Inflammatory macrophage treated with lipopolysaccharide for 4 hours (primary cell): ENCODE measurements at regions not wholly inside any gene's neighbourhood (a gene's known extent, or its start where the extent isn't known, plus 50 kb on each side); places are given as distances from the start of the nearest gene placed in this dataset.

Experiments
- DNase-seq: peaks from one replicate; pipeline ENCODE4 v3.0.0-alpha.2; 2020

GRCh38 chr6:21970569-21971300 is 326.1 kb downstream of the PRL start:
- peak; percentile 16 for DNase-seq

- DNase-seq, result no peak
Measured at GRCh38 chr6:21971541-21971940, 325.3 kb downstream of the PRL start.

GRCh38 chr6:21972516-21972915 is 324.3 kb downstream of the PRL start:
- DNase-seq, result no peak

- no peak for DNase-seq
Measured at GRCh38 chr6:21977346-21977745, 319.5 kb downstream of the PRL start.

GRCh38 chr6:21981235-21981833 is 315.5 kb downstream of the PRL start:
- no peak for DNase-seq

- no peak for DNase-seq
Measured at GRCh38 chr6:21984135-21984534, 312.7 kb downstream of the PRL start.

- no peak for DNase-seq
Measured at GRCh38 chr6:21984561-21984960, 312.3 kb downstream of the PRL start.

- no peak for DNase-seq
Measured at GRCh38 chr6:21985904-21986303, 310.9 kb downstream of the PRL start.

GRCh38 chr6:21986703-21987102 is 310.1 kb downstream of the PRL start:
- no peak for DNase-seq

GRCh38 chr6:21987501-21987957 is 309.3 kb downstream of the PRL start:
- DNase-seq, result peak; percentile 84

GRCh38 chr6:21990577-21990976 is 306.3 kb downstream of the PRL start:
- no peak for DNase-seq

- DNase-seq, result no peak
Measured at GRCh38 chr6:21992178-21992967, 304.5 kb downstream of the PRL start.

GRCh38 chr6:21993841-21994240 is 303.0 kb downstream of the PRL start:
- no peak for DNase-seq

GRCh38 chr6:21994821-21995220 is 302.0 kb downstream of the PRL start:
- DNase-seq, result no peak

GRCh38 chr6:21995318-21995717 is 301.5 kb downstream of the PRL start:
- DNase-seq, result no peak

GRCh38 chr6:21996425-21997118 is 300.3 kb downstream of the PRL start:
- no peak for DNase-seq

- DNase-seq, result no peak
Measured at GRCh38 chr6:21997119-21998037, 299.5 kb downstream of the PRL start.

GRCh38 chr6:21998582-21998981 is 298.3 kb downstream of the PRL start:
- no peak for DNase-seq

- no peak for DNase-seq
Measured at GRCh38 chr6:21999012-21999528, 297.8 kb downstream of the PRL start.

GRCh38 chr6:21999741-22000140 is 297.1 kb downstream of the PRL start:
- DNase-seq, result no peak

- DNase-seq, result no peak
Measured at GRCh38 chr6:22001396-22002027, 295.3 kb downstream of the PRL start.
